ENCODE measurements at regions not wholly inside any gene's neighbourhood (a gene's known extent, or its start where the extent isn't known, plus 50 kb on each side); places are given as distances from the start of the nearest gene placed in this dataset.

DNA sequence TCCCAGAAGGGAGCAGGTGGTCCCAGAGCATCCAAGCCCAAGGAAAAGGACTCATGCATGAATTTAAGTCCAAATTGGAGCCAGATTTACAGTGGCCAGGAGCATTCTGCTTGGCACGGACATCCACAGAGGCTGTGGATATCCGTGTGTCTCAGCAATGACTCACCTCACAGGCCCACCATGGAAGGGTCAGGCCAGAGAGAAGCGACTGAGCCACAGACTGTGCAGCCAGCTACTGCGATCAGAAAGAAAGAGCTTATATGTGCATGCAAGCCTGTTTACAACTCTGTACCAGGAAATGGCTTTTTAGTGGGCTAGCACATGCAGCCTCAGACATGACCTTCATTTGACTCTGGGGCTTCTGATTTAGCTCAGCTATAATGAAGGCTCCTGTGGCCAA is 231.0 kb downstream of the C16orf95 start:
- TF ChIP-seq CTCF (IDR thresholded peaks at IDR 0.05): no peak
- TF ChIP-seq ZFX (IDR thresholded peaks at IDR 0.05; ENCODE audit: borderline replicate concordance): no peak

All from 22Rv1 (cell line).